Mucosa of descending colon (tissue), 3 donors: ENCODE measurements at regions not wholly inside any gene's neighbourhood (a gene's known extent, or its start where the extent isn't known, plus 50 kb on each side); places are given as distances from the start of the nearest gene placed in this dataset.

Experiments
- ATAC-seq: fragments of 200-7000 bp; cut with Tn5 transposase; one replicate; pipeline ENCODE4 v1.9.1; 2020; ENCODE audit warnings: mild to moderate bottlenecking, moderate library complexity
- DNase-seq, 3 donors: peaks; one replicate each; pipeline ENCODE4 v3.0.0-alpha.2; 2020
- H3K36me3 ChIP-seq: fragments of 200-600 bp; one replicate; pipeline ENCODE4 v1.8.0; 2021; ENCODE audit warnings: low read depth, mild to moderate bottlenecking
- H3K4me1 ChIP-seq: fragments of 200-600 bp; one replicate; pipeline ENCODE4 v1.8.0; 2021; ENCODE audit warnings: low read depth, mild to moderate bottlenecking
- H3K4me3 ChIP-seq: fragments of 200-600 bp; one replicate; pipeline ENCODE4 v1.8.0; 2021; ENCODE audit warnings: mild to moderate bottlenecking
- H3K9me3 ChIP-seq: fragments of 200-600 bp; one replicate; pipeline ENCODE4 v1.8.0; 2021; ENCODE audit warnings: mild to moderate bottlenecking
- intact Hi-C, 2 donors: fragments of 100-400 bp; cut with DNase I in 1 of 2; cut with micrococcal nuclease in 1 of 2; formaldehyde crosslinking; loops; one replicate each; pipeline versions ENCODE4 v1.11.0 to v1.11.1; 2022; cut with DNase I, micrococcal nuclease
- TF ChIP-seq, protein P1 (sequence below): fragments of 200-600 bp; IDR thresholded peaks from one replicate; pipeline ENCODE4 v1.8.0; 2022; ENCODE audit warnings: antibody characterized with exemption, mild to moderate bottlenecking
- donor health status: DM: no; HTN: no; CAD: no; lungs with moderate emphysema.
- donor health status: DM: no; HTN: no; CAD: no.
- donor health status: DM: no; HTN: yes; CAD: no.

DNA sequence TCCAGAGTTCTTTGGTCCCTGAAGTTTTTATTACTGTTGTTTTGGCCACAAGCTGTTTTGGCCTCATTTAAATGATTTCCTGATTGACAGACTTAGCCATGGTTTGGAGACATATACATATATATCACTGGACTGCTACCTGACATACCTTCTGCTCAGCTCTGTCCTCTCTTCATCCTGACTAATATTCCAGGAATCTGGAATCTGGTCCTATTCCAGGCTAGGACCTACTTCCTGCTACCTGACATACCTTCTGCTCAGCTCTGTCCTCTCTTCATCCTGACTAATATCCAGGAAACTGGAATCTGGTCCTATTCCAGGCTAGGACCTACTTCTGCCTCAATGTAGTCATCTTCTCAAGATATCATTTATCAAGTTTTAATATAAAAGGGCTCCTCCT is 724.4 kb upstream of the ROBO1 start:
- intact Hi-C loops: no loop called here
- no peak for DNase-seq
- Histone ChIP-seq H3K4me1 (no peaks in the 10 kb centered on the region), H3K36me3 (no peaks in the 10 kb centered on the region), H3K9me3 (peaks cover 4% of the 10 kb centered on the region), H3K4me3 (no peak overlapping the region)
- no peak for ATAC-seq
- TF ChIP-seq, protein P1, sequence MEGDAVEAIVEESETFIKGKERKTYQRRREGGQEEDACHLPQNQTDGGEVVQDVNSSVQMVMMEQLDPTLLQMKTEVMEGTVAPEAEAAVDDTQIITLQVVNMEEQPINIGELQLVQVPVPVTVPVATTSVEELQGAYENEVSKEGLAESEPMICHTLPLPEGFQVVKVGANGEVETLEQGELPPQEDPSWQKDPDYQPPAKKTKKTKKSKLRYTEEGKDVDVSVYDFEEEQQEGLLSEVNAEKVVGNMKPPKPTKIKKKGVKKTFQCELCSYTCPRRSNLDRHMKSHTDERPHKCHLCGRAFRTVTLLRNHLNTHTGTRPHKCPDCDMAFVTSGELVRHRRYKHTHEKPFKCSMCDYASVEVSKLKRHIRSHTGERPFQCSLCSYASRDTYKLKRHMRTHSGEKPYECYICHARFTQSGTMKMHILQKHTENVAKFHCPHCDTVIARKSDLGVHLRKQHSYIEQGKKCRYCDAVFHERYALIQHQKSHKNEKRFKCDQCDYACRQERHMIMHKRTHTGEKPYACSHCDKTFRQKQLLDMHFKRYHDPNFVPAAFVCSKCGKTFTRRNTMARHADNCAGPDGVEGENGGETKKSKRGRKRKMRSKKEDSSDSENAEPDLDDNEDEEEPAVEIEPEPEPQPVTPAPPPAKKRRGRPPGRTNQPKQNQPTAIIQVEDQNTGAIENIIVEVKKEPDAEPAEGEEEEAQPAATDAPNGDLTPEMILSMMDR: no peak

GRCh38 chr3:80472961-80473360 is 705.2 kb upstream of the ROBO1 start:
- ATAC-seq: no peak
- Histone ChIP-seq H3K4me3 (no peak overlapping the region), H3K9me3 (no peaks in the 10 kb centered on the region), H3K4me1 (no peaks in the 10 kb centered on the region), H3K36me3 (no peaks in the 10 kb centered on the region)
- TF ChIP-seq, protein P1: no peak
- intact Hi-C loops: no loop called here
- DNase-seq: no peak

DNA sequence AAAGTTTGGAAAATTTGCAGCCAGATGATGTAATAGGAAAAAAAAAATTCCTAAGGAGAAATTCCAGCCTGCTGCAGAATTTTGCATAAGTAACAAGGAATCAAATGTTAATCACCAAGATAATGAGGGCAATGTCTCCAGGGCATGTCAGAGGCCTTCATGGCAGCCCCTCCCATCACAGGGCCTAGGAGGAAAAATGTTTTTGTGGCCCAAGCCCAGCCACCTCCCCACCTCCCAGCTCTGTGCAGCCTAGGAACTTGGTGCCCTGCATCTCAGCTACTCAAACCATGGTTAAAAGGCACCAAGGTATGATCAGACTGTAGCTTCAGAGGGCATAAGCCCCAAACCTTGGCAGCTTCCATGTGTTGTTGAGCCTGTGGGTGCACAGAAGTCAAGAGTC is 704.7 kb upstream of the ROBO1 start:
- intact Hi-C loops: no loop called here
- ATAC-seq: no peak
- DNase-seq: no peak

DNA sequence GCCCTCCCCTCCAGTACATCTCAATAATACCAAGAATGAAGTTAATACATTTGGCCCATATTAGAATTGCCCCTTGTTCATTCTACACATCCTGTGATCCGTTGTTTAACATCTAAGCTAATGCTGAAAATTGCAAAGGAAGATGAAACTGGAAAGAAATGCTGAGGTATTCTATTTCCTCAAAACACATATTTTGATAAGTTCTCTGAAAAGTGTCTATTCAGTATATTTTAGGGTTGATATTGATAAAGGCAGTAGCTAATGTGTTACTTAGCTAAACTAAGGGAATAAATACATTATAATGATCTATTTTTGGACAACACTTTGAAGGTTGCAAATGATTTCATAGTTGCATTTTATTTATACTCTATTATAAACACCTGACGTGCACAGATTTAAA is 702.6 kb upstream of the ROBO1 start:
- TF ChIP-seq, protein P1: no peak
- H3K36me3 ChIP-seq: no peaks in the 10 kb centered on the region
- no peaks in the 10 kb centered on the region for H3K4me1 ChIP-seq
- H3K4me3 ChIP-seq: no peak overlapping the region
- ATAC-seq (no peak), DNase-seq (no peak)
- no peaks in the 10 kb centered on the region for H3K9me3 ChIP-seq
- intact Hi-C loops: no loop called here

More for the DNA sequence above, 704.7 kb upstream of the ROBO1 start:
- TF ChIP-seq, protein P1: no peak
- H3K4me3 ChIP-seq: no peak overlapping the region
- H3K9me3 ChIP-seq: no peaks in the 10 kb centered on the region
- H3K4me1 ChIP-seq: no peaks in the 10 kb centered on the region
- H3K36me3 ChIP-seq: no peaks in the 10 kb centered on the region

DNA sequence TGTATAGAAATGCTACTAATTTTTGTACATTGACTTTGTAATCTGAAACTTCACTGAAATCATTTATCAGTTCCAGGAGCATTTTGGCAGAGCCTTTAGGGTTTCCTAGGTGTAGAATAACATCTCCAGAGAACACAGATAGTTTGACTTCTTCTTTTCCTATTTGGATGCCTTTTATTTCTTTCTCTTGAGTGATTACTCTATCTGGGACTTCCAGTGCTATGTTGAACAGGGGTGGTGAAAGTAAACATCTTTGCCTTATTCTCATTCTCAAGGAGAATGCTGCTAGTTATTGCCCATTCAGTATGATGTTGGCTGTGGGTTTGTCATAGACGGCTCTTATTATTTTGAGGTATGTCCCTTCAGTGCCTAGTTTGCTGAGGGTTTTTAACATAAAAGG is 697.9 kb upstream of the ROBO1 start:
- Histone ChIP-seq H3K9me3 (no peaks in the 10 kb centered on the region), H3K36me3 (no peaks in the 10 kb centered on the region), H3K4me1 (no peaks in the 10 kb centered on the region), H3K4me3 (no peak overlapping the region)
- ATAC-seq (no peak), DNase-seq (no peak)
- TF ChIP-seq, protein P1: no peak
- intact Hi-C loops: no loop called here

DNA sequence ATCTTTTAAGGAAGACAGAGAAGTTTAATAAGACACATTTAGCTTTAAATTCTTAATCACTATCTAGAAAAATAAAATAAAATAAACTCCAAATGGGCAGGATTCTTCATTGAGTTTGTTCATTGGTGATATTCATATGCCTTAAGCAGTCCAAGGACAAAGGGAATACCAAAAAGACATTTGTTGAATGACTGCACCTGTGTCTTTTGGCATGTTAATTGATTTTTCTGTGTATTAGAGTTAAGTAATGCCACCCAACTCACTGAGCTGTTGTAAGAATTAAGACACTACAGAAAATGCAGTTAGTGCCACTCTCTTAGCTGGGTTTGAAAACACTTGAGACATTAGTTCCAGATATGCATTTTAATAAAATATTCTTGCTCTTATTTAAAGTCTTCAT is 683.6 kb upstream of the ROBO1 start:
- no peak for ATAC-seq

More for the DNA sequence above, 683.6 kb upstream of the ROBO1 start:
- TF ChIP-seq, protein P1: no peak
- Histone ChIP-seq H3K36me3 (no peaks in the 10 kb centered on the region), H3K4me3 (no peak overlapping the region), H3K4me1 (no peaks in the 10 kb centered on the region), H3K9me3 (no peaks in the 10 kb centered on the region)
- DNase-seq: no peak
- intact Hi-C loops: no loop called here
